OCI-M2 (cell line): ENCODE measurements at regions not wholly inside any gene's neighbourhood (a gene's known extent, or its start where the extent isn't known, plus 50 kb on each side); places are given as distances from the start of the nearest gene placed in this dataset.

Experiments
- DNase-seq: peaks from one replicate; lab custom pipeline; 2025; ENCODE audit not compliant: unreplicated experiment; lab: John Stamatoyannopoulos, UW

GRCh38 chr2:40507432-40507831 is 55.5 kb upstream of the SLC8A1 start:
- no peak for DNase-seq

- DNase-seq: no peak
Measured at GRCh38 chr2:40510304-40510703, 58.4 kb upstream of the SLC8A1 start.

- DNase-seq: no peak
Measured at GRCh38 chr2:40511661-40512213, 59.8 kb upstream of the SLC8A1 start.

- no peak for DNase-seq
Measured at GRCh38 chr2:40512256-40512655, 60.4 kb upstream of the SLC8A1 start.

- no peak for DNase-seq
Measured at GRCh38 chr2:40513201-40513600, 61.3 kb upstream of the SLC8A1 start.

GRCh38 chr2:40516604-40517003 is 64.7 kb upstream of the SLC8A1 start:
- no peak for DNase-seq

- DNase-seq: no peak
Measured at GRCh38 chr2:40528564-40528963, 76.7 kb upstream of the SLC8A1 start.

- no peak for DNase-seq
Measured at GRCh38 chr2:40531359-40531758, 79.5 kb upstream of the SLC8A1 start.

GRCh38 chr2:40534528-40534927 is 82.6 kb upstream of the SLC8A1 start:
- no peak for DNase-seq

- no peak for DNase-seq
Measured at GRCh38 chr2:40535972-40536371, 84.1 kb upstream of the SLC8A1 start.

- no peak for DNase-seq
Measured at GRCh38 chr2:40540026-40540425, 88.1 kb upstream of the SLC8A1 start.

- no peak for DNase-seq
Measured at GRCh38 chr2:40543381-40543780, 91.5 kb upstream of the SLC8A1 start.

GRCh38 chr2:40544072-40544471 is 92.2 kb upstream of the SLC8A1 start:
- DNase-seq: no peak

GRCh38 chr2:40545645-40546044 is 93.8 kb upstream of the SLC8A1 start:
- no peak for DNase-seq

- no peak for DNase-seq
Measured at GRCh38 chr2:40546439-40547191, 94.7 kb upstream of the SLC8A1 start.

- no peak for DNase-seq
Measured at GRCh38 chr2:40548521-40548920, 96.6 kb upstream of the SLC8A1 start.

GRCh38 chr2:40550085-40550484 is 98.2 kb upstream of the SLC8A1 start:
- no peak for DNase-seq

GRCh38 chr2:40551081-40551480 is 99.2 kb upstream of the SLC8A1 start:
- no peak for DNase-seq

GRCh38 chr2:40554665-40555294 is 102.9 kb upstream of the SLC8A1 start:
- no peak for DNase-seq

- no peak for DNase-seq
Measured at GRCh38 chr2:40556293-40556692, 104.4 kb upstream of the SLC8A1 start.

GRCh38 chr2:40556739-40557138 is 104.8 kb upstream of the SLC8A1 start:
- no peak for DNase-seq

GRCh38 chr2:40558761-40559160 is 106.9 kb upstream of the SLC8A1 start:
- DNase-seq: no peak
